Peyer's patch (tissue), 4 donors: ENCODE measurements at regions not wholly inside any gene's neighbourhood (a gene's known extent, or its start where the extent isn't known, plus 50 kb on each side); places are given as distances from the start of the nearest gene placed in this dataset.

Experiments used
- DNase-seq, 3 donors: peaks; one replicate each; pipeline ENCODE4 v3.0.0-alpha.2; 2017 to 2019
- H3K27ac ChIP-seq, 4 donors: fragments of 200-600 bp; sonication (generic); one replicate each; pipeline ENCODE4 v1.5.1; 2016 to 2019
- H3K27me3 ChIP-seq, 2 donors: fragments of 200-600 bp; sonication (generic); one replicate each; pipeline ENCODE4 v1.5.1; 2019
- H3K36me3 ChIP-seq, 3 donors: fragments of 200-600 bp; sonication (generic); one replicate each; pipeline ENCODE4 v1.5.1; 2016 to 2019
- H3K4me1 ChIP-seq, 4 donors: fragments of 200-600 bp; sonication (generic); one replicate each; pipeline ENCODE4 v1.5.1; 2016 to 2019
- H3K4me3 ChIP-seq, 4 donors: fragments of 200-600 bp; sonication (generic); 1 replicate in 3 of 4; 2 replicates in 1 of 4; pipeline ENCODE4 v1.5.1; 2016 to 2019; ENCODE audit warnings: mild to moderate bottlenecking in 1 of 4
- H3K9me3 ChIP-seq, 4 donors: fragments of 200-600 bp; sonication (generic); one replicate each; pipeline ENCODE4 v1.5.1; 2016 to 2019; ENCODE audit warnings: mild to moderate bottlenecking in 1 of 4
- POLR2A ChIP-seq, 2 donors: fragments of 450-650 bp; IDR thresholded peaks; one replicate each; pipeline ENCODE4 v1.5.1; 2017; ENCODE audit warnings: antibody characterized with exemption in 2 of 2, mild to moderate bottlenecking in 2 of 2, moderate library complexity in 2 of 2
- TF ChIP-seq, protein P1 (sequence below), 6 experiments: fragments of 450-650 bp in 4 of 6; fragments of 200-600 bp in 2 of 6; sonication (generic) in 1 of 6; IDR thresholded peaks; one replicate each; pipeline ENCODE4 v1.5.1; 2017 to 2019; ENCODE audit warnings: antibody characterized with exemption in 6 of 6, mild to moderate bottlenecking in 3 of 6, moderate library complexity in 1 of 6

DNA sequence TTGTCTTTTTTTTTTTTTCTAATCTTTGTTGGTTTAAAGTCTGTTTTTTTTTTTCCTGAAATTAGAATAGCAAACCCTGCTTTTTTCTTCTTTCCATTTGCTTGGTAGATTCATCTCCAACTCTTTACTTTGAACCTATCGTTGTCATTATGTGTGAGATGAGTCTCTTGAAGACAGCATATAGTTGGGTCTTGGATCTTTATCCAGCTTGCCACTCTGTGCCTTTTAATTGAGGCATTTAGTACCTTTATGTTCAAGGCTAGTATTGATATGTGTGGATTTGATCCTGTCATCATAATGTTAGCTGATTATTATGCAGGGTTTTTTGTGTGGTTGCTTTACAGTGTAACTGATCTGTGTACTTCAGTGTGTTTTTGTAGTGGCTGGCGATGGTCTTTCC, 383.8 kb downstream of the MAN2A1 start:
- TF ChIP-seq POLR2A (IDR thresholded peaks at IDR 0.05): no peak
- TF ChIP-seq, protein P1, sequence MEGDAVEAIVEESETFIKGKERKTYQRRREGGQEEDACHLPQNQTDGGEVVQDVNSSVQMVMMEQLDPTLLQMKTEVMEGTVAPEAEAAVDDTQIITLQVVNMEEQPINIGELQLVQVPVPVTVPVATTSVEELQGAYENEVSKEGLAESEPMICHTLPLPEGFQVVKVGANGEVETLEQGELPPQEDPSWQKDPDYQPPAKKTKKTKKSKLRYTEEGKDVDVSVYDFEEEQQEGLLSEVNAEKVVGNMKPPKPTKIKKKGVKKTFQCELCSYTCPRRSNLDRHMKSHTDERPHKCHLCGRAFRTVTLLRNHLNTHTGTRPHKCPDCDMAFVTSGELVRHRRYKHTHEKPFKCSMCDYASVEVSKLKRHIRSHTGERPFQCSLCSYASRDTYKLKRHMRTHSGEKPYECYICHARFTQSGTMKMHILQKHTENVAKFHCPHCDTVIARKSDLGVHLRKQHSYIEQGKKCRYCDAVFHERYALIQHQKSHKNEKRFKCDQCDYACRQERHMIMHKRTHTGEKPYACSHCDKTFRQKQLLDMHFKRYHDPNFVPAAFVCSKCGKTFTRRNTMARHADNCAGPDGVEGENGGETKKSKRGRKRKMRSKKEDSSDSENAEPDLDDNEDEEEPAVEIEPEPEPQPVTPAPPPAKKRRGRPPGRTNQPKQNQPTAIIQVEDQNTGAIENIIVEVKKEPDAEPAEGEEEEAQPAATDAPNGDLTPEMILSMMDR (IDR thresholded peaks at IDR 0.05): no peak

DNA sequence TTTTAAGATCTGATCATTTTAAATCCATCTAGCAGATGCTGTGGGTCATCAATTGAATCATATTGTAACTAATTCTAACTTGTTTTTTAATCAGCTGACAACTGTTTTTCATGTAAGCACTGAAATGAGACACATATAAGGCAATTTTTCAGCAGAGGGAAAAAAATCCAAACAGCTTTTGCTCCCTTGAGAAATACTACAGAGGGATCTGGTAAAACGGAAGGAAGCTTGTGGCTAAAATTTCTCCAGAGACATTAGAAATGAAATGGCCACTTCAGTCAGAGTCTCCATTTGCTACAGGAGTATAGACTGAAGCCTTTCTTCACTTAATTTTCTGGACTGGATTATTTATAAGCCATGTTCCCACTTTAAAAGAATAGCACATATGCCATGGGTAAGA, 385.9 kb downstream of the MAN2A1 start:
- Histone ChIP-seq H3K36me3 (no peaks in the 10 kb centered on the region), H3K9me3 (peaks cover 0 to 8% (median 0%) of the 10 kb centered on the region in 4 donors), H3K27ac (no peak overlapping the region), H3K4me3 (no peak overlapping the region), H3K27me3 (no peaks in the 10 kb centered on the region), H3K4me1 (no peaks in the 10 kb centered on the region)
- DNase-seq: no peak
- TF ChIP-seq, protein P1 (IDR thresholded peaks at IDR 0.05): no peak
- TF ChIP-seq POLR2A (IDR thresholded peaks at IDR 0.05): no peak

More for the DNA sequence above, 383.8 kb downstream of the MAN2A1 start:
- DNase-seq: no peak
- Histone ChIP-seq H3K27ac (no peak overlapping the region), H3K36me3 (no peaks in the 10 kb centered on the region), H3K4me1 (no peaks in the 10 kb centered on the region), H3K9me3 (peaks cover 0 to 8% (median 0%) of the 10 kb centered on the region in 4 donors), H3K27me3 (no peaks in the 10 kb centered on the region), H3K4me3 (no peak overlapping the region)

DNA sequence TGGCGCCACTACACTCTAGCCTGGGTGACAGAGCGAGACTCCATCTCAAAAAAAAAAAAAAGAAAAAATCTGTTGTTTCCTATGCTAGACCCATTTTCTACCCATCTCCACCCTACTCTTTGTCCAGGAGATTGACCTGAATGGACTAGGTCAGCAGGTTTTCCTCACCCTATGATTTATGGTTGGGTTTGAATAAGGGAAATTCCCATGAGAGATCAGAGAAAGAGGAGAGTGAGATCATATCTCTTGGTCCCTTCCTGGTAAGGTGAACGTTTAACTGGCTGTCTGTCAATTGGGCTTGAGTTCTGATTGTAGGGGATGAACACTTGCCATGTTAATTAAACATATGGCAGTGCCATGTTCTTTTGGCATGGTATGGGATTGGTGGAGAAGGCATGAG, 387.4 kb downstream of the MAN2A1 start:
- Histone ChIP-seq H3K27ac (no peak overlapping the region), H3K27me3 (no peaks in the 10 kb centered on the region), H3K4me1 (no peaks in the 10 kb centered on the region), H3K9me3 (peaks cover 0 to 8% (median 0%) of the 10 kb centered on the region in 4 donors), H3K4me3 (no peak overlapping the region), H3K36me3 (no peaks in the 10 kb centered on the region)
- DNase-seq: no peak
- TF ChIP-seq, protein P1 (IDR thresholded peaks at IDR 0.05): no peak
- TF ChIP-seq POLR2A (IDR thresholded peaks at IDR 0.05): no peak

DNA sequence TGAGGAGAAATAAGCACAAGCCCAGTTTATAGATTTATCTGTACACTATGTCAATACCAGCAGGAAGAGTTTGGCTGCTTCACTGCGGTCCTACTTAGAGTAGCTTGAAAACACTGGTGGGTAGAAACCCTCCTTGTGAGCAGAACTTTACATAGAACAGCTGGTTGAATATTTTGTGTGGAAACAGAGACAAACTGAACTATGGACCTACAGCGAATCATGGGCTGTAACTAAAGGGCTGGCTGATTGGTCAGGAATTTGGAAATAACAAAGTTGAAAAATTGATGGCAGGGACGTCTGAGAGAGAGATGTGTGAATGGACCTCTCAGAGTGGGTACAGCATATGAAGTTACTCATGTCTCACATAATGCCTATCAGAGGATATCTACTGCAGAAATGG, 392.5 kb downstream of the MAN2A1 start:
- no peak overlapping the region for H3K27ac ChIP-seq
- no peaks in the 10 kb centered on the region for H3K36me3 ChIP-seq
- no peaks in the 10 kb centered on the region for H3K27me3 ChIP-seq
- no peaks in the 10 kb centered on the region for H3K4me1 ChIP-seq
- no peak overlapping the region for H3K4me3 ChIP-seq
- DNase-seq: no peak
- no peaks in the 10 kb centered on the region for H3K9me3 ChIP-seq
- TF ChIP-seq POLR2A (IDR thresholded peaks at IDR 0.05): no peak
- TF ChIP-seq, protein P1 (IDR thresholded peaks at IDR 0.05): no peak

DNA sequence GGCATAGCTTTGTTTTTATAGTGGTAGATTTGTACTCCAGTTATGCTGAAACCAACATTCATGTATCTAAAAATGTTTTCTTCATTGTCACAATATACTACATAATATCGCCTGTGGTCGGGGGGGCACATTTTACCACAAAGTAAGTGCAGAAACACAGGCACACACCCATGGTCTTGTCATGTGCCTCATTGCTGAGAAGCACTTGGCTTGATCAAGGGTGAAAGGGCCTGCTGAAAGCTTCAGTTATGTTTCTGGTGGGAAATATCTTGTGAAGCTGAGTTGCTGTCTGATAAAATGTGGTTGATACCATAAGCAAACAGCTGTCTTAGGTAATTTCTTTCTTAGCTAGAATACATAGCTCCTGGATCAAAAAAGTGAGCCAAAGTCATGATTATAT, 393.1 kb downstream of the MAN2A1 start:
- H3K27ac ChIP-seq: no peak overlapping the region
- DNase-seq: no peak
- H3K9me3 ChIP-seq: no peaks in the 10 kb centered on the region
- no peaks in the 10 kb centered on the region for H3K4me1 ChIP-seq
- no peaks in the 10 kb centered on the region for H3K36me3 ChIP-seq
- TF ChIP-seq, protein P1 (IDR thresholded peaks at IDR 0.05): no peak
- no peak for TF ChIP-seq POLR2A (IDR thresholded peaks at IDR 0.05)
- no peak overlapping the region for H3K4me3 ChIP-seq
- H3K27me3 ChIP-seq: no peaks in the 10 kb centered on the region

DNA sequence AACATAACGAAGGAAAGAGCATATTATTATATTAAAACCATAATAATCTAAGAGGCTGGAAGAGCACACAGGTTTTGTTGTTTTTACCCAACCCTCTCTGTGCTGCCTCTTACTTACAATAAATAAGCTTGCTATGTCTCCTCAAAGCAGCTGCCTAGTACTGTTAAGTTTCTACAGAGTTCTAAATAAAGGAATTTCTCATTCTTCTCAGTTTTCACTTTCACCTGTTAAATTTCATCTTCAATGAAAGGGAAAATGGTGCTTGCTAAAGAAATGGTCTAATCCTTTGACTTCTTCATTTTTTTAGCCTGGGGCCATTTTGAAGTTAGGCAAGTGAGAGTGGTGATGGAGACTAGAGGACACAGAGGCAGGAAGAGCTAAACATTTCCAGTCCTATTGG, 396.1 kb downstream of the MAN2A1 start:
- no peaks in the 10 kb centered on the region for H3K36me3 ChIP-seq
- no peaks in the 10 kb centered on the region for H3K4me1 ChIP-seq
- DNase-seq: no peak
- no peak for TF ChIP-seq POLR2A (IDR thresholded peaks at IDR 0.05)
- TF ChIP-seq, protein P1 (IDR thresholded peaks at IDR 0.05): no peak
- H3K27ac ChIP-seq: no peak overlapping the region
- no peak overlapping the region for H3K4me3 ChIP-seq
- H3K9me3 ChIP-seq: no peaks in the 10 kb centered on the region
- no peaks in the 10 kb centered on the region for H3K27me3 ChIP-seq
